B cell (primary cell): ENCODE measurements at regions not wholly inside any gene's neighbourhood (a gene's known extent, or its start where the extent isn't known, plus 50 kb on each side); places are given as distances from the start of the nearest gene placed in this dataset.

Source experiments
- ATAC-seq: fragments of 200-7000 bp; cut with Tn5 transposase; one replicate; pipeline ENCODE4 v1.10.0; 2021; ENCODE audit warnings: low read depth, mild to moderate bottlenecking, moderate number of reproducible peaks, moderate library complexity
- CTCF ChIA-PET: fragments of 350-600 bp; sonication (Branson Sonifier 250); formaldehyde crosslinking; loops from one replicate; lab custom pipeline; 2021; ENCODE audit warnings: antibody characterized with exemption, inconsistent platforms; lab: Charles Lee
- POLR2A ChIA-PET: fragments of 350-600 bp; sonication (Branson Sonifier 250); formaldehyde crosslinking; loops from one replicate; lab custom pipeline; 2021; ENCODE audit warnings: antibody characterized with exemption; lab: Charles Lee
- DNase-seq: peaks from one replicate; pipeline ENCODE4 v3.0.0; 2013
- H2AFZ ChIP-seq: 2 replicates; pipeline ENCODE4 v1.6.1; 2012; ENCODE audit warnings: mild to moderate bottlenecking, low read depth, low read length; ENCODE audit not compliant: insufficient read depth, poor library complexity, severe bottlenecking
- H3K27ac ChIP-seq, 2 donors: 1 replicate in 1 of 2; 2 replicates in 1 of 2; pipeline ENCODE4 v1.5.1; 2012 to 2013; ENCODE audit warnings: low read length in 2 of 2, mild to moderate bottlenecking in 2 of 2, moderate library complexity in 1 of 2
- H3K27me3 ChIP-seq, 4 experiments: fragments of 200-600 bp in 1 of 4; sonication (generic) in 1 of 4; replicated peaks in 1 of 4; 1 replicate in 2 of 4; 2 replicates in 2 of 4; pipeline versions ENCODE4 v1.6.1 to v1.7.0; 2013 to 2016; ENCODE audit warnings: low read length in 3 of 4, mild to moderate bottlenecking in 2 of 4, mixed read lengths in 1 of 4, moderate library complexity in 1 of 4; ENCODE audit not compliant: insufficient read depth in 4 of 4, control insufficient read depth in 3 of 4; ENCODE audit errors: control extremely low read depth in 1 of 4
- H3K36me3 ChIP-seq, 2 experiments: replicated peaks in 1 of 2; 1 replicate in 1 of 2; 2 replicates in 1 of 2; pipeline versions ENCODE4 v1.6.1 to v1.7.1; 2013; ENCODE audit warnings: low read length in 1 of 2; ENCODE audit not compliant: insufficient read depth in 2 of 2, control insufficient read depth in 1 of 2; ENCODE audit errors: control extremely low read depth in 1 of 2, extremely low read depth in 1 of 2
- H3K4me1 ChIP-seq, 2 donors: fragments of 200-600 bp in 1 of 2; sonication (generic) in 1 of 2; 1 replicate in 1 of 2; 2 replicates in 1 of 2; pipeline versions ENCODE4 v1.5.1 to v1.6.1; 2013 to 2017; ENCODE audit warnings: low read length in 2 of 2; ENCODE audit not compliant: control insufficient read depth in 2 of 2, insufficient read depth in 2 of 2
- H3K4me2 ChIP-seq: replicated peaks from 2 replicates; pipeline ENCODE3; 2012; ENCODE audit warnings: mild to moderate bottlenecking, low read depth, low read length; ENCODE audit not compliant: poor library complexity, severe bottlenecking
- H3K4me3 ChIP-seq, 5 experiments: fragments of 200-600 bp in 1 of 5; sonication (generic) in 1 of 5; 1 replicate in 3 of 5; 2 replicates in 2 of 5; pipeline versions ENCODE4 v1.5.1 to v1.7.0; 2011 to 2016; ENCODE audit warnings: low read length in 4 of 5, mild to moderate bottlenecking in 4 of 5, low read depth in 2 of 5, control low read depth in 1 of 5, moderate library complexity in 1 of 5; ENCODE audit not compliant: insufficient read depth in 1 of 5; ENCODE audit errors: control extremely low read depth in 1 of 5, extremely low read depth in 1 of 5
- H3K79me2 ChIP-seq: fragments of 200-600 bp; sonication (generic); one replicate; pipeline ENCODE4 v1.6.0; 2016; ENCODE audit warnings: low read length; ENCODE audit not compliant: control insufficient read depth, insufficient read depth
- H3K9ac ChIP-seq: fragments of 200-600 bp; sonication (generic); 2 replicates; pipeline ENCODE4 v1.6.1; 2017; ENCODE audit warnings: mild to moderate bottlenecking, low read length, moderate library complexity
- H3K9me3 ChIP-seq, 3 donors: one replicate each; pipeline versions ENCODE4 v1.6.1 to v1.7.1; 2013; ENCODE audit warnings: low read length in 2 of 3; ENCODE audit not compliant: control insufficient read depth in 2 of 3, insufficient read depth in 1 of 3; ENCODE audit errors: control extremely low read depth in 1 of 3
- H4K20me1 ChIP-seq: 2 replicates; pipeline ENCODE4 v1.6.0; 2012; ENCODE audit warnings: mild to moderate bottlenecking, low read length; ENCODE audit not compliant: insufficient read depth, control insufficient read depth, poor library complexity, severe bottlenecking
- H3K27ac Mint-ChIP-seq: one replicate; pipeline ENCODE4 v1.8.0; 2021; ENCODE audit warnings: mixed read lengths
- H3K27me3 Mint-ChIP-seq: one replicate; pipeline ENCODE4 v1.8.0; 2021; ENCODE audit warnings: mixed read lengths
- H3K4me1 Mint-ChIP-seq: one replicate; pipeline ENCODE4 v1.8.0; 2021; ENCODE audit warnings: mixed read lengths
- H3K4me3 Mint-ChIP-seq: one replicate; pipeline ENCODE4 v1.8.0; 2021; ENCODE audit warnings: mixed read lengths
- H3K9me3 Mint-ChIP-seq: one replicate; pipeline ENCODE4 v1.8.0; 2022; ENCODE audit warnings: mixed read lengths; ENCODE audit not compliant: insufficient read depth
- CTCF ChIP-seq: fragments of 200-600 bp; IDR thresholded peaks from one replicate; pipeline ENCODE4 v1.8.0; 2022; ENCODE audit warnings: antibody characterized with exemption, mild to moderate bottlenecking
- EZH2 ChIP-seq: IDR thresholded peaks from 2 replicates; pipeline ENCODE4 v1.6.1; 2012; ENCODE audit warnings: borderline replicate concordance, low read depth, mild to moderate bottlenecking, moderate library complexity, low read length; ENCODE audit not compliant: insufficient read depth, poor library complexity, severe bottlenecking
- WGBS: methylation state at CpG from one replicate; pipeline ENCODE4 v1.1.5; 2013; ENCODE audit warnings: missing lambda C conversion rate; ENCODE audit not compliant: insufficient coverage; 5-methylcytosine and 5-hydroxymethylcytosine counted together
- intact Hi-C: fragments of 100-400 bp; cut with micrococcal nuclease; formaldehyde crosslinking; loops from one replicate; pipeline ENCODE4 v1.10.0; 2022

- H3K4me2 ChIP-seq: no peak overlapping the region
- TF ChIP-seq CTCF: no peak
- TF ChIP-seq EZH2: no peak
- Mint-ChIP-seq H3K27me3 (no peaks in the 10 kb centered on the region), H3K4me1 (no peaks in the 10 kb centered on the region), H3K27ac (no peak overlapping the region), H3K9me3 (no peaks in the 10 kb centered on the region), H3K4me3 (no peak overlapping the region)
- ATAC-seq (no peak), DNase-seq (no peak)
- no peaks in the 10 kb centered on the region for H4K20me1 ChIP-seq
- H3K36me3 ChIP-seq: no peaks in the 10 kb centered on the region
- H3K9me3 ChIP-seq: no peaks in the 10 kb centered on the region
- H2AFZ ChIP-seq: no peak overlapping the region
- intact Hi-C loops: no loop called here
- POLR2A ChIA-PET: no interaction called here
- no peak overlapping the region for H3K9ac ChIP-seq
- H3K27ac ChIP-seq: no peak overlapping the region
- CTCF ChIA-PET: no interaction called here
- no peaks in the 10 kb centered on the region for H3K27me3 ChIP-seq
- H3K4me3 ChIP-seq: no peak overlapping the region
- WGBS: 96% methylated on average over 3 of the region's 5 CpGs
- no peaks in the 10 kb centered on the region for H3K4me1 ChIP-seq
- no peaks in the 10 kb centered on the region for H3K79me2 ChIP-seq
Measured at GRCh38 chr4:119946359-119946758, 120.3 kb downstream of the MAD2L1 start.

GRCh38 chr4:119942806-119943205 is 123.8 kb downstream of the MAD2L1 start:
- Histone ChIP-seq H3K4me1 (no peaks in the 10 kb centered on the region), H3K36me3 (no peaks in the 10 kb centered on the region), H2AFZ (no peak overlapping the region), H3K4me3 (no peak overlapping the region), H3K9ac (no peak overlapping the region), H3K4me2 (no peak overlapping the region), H4K20me1 (no peaks in the 10 kb centered on the region), H3K27me3 (no peaks in the 10 kb centered on the region), H3K9me3 (no peaks in the 10 kb centered on the region), H3K27ac (no peak overlapping the region), H3K79me2 (no peaks in the 10 kb centered on the region)
- WGBS: no CpG with 5 or more reads among the region's 1 CpG
- Mint-ChIP-seq H3K9me3 (no peaks in the 10 kb centered on the region), H3K27ac (no peak overlapping the region), H3K27me3 (peaks cover 7% of the 10 kb centered on the region), H3K4me3 (no peak overlapping the region), H3K4me1 (no peaks in the 10 kb centered on the region)
- DNase-seq (no peak), ATAC-seq (no peak)
- CTCF ChIA-PET: no interaction called here
- intact Hi-C loops: no loop called here
- POLR2A ChIA-PET: no interaction called here
- TF ChIP-seq CTCF: no peak
- no peak for TF ChIP-seq EZH2
